ENCODE measurements at regions not wholly inside any gene's neighbourhood (a gene's known extent, or its start where the extent isn't known, plus 50 kb on each side); places are given as distances from the start of the nearest gene placed in this dataset.
A peak's percentile ranks its signal among the peaks of the same experiment; 100 is the strongest.
"Not testable (repeated sequence)": the region's sequence is repeated elsewhere in the genome, so short reads cannot be mapped to it uniquely, and the experiment has no call there.

GRCh38 chr22:49460091-49460490 is 367.6 kb downstream of the BRD1 start:
- no peak for DNase-seq (ENCODE audit: low spot score)

GRCh38 chr22:49458708-49459099 is 369.0 kb downstream of the BRD1 start:
- no peak for DNase-seq (ENCODE audit: low spot score)

- DNase-seq (ENCODE audit: low spot score): no peak
These were observed 369.5 kb downstream of the BRD1 start for GRCh38 chr22:49457946-49458707.

GRCh38 chr22:49457146-49457545 is 370.5 kb downstream of the BRD1 start:
- no peak for DNase-seq (ENCODE audit: low spot score)

- DNase-seq (ENCODE audit: low spot score): no peak
These were observed 372.1 kb downstream of the BRD1 start for GRCh38 chr22:49455595-49455994.

- no peak for DNase-seq (ENCODE audit: low spot score)
These were observed 372.9 kb downstream of the BRD1 start for GRCh38 chr22:49454726-49455125.

- no peak for DNase-seq (ENCODE audit: low spot score)
These were observed 373.9 kb downstream of the BRD1 start for GRCh38 chr22:49453771-49454170.

- DNase-seq (ENCODE audit: low spot score): not testable (repeated sequence)
These were observed 374.7 kb downstream of the BRD1 start for GRCh38 chr22:49453019-49453418.

GRCh38 chr22:49452362-49452946 is 375.2 kb downstream of the BRD1 start:
- DNase-seq (ENCODE audit: low spot score): no peak

- no peak for DNase-seq (ENCODE audit: low spot score)
These were observed 376.4 kb downstream of the BRD1 start for GRCh38 chr22:49451070-49451840.

GRCh38 chr22:49450498-49450897 is 377.2 kb downstream of the BRD1 start:
- DNase-seq (ENCODE audit: low spot score): no peak

- DNase-seq (ENCODE audit: low spot score): no peak
These were observed 377.7 kb downstream of the BRD1 start for GRCh38 chr22:49449811-49450446.

GRCh38 chr22:49449377-49449776 is 378.3 kb downstream of the BRD1 start:
- DNase-seq (ENCODE audit: low spot score): no peak

GRCh38 chr22:49448526-49448925 is 379.1 kb downstream of the BRD1 start:
- peak; percentile 88 for DNase-seq (ENCODE audit: low spot score)

GRCh38 chr22:49447837-49448236 is 379.8 kb downstream of the BRD1 start:
- DNase-seq (ENCODE audit: low spot score): no peak

GRCh38 chr22:49446759-49447710 is 380.6 kb downstream of the BRD1 start:
- DNase-seq (ENCODE audit: low spot score): no peak

GRCh38 chr22:49446145-49446758 is 381.4 kb downstream of the BRD1 start:
- DNase-seq (ENCODE audit: low spot score): no peak

GRCh38 chr22:49444781-49445180 is 382.9 kb downstream of the BRD1 start:
- no peak for DNase-seq (ENCODE audit: low spot score)

GRCh38 chr22:49440931-49441330 is 386.7 kb downstream of the BRD1 start:
- no peak for DNase-seq (ENCODE audit: low spot score)

GRCh38 chr22:49439373-49439772 is 388.3 kb downstream of the BRD1 start:
- no peak for DNase-seq (ENCODE audit: low spot score)

GRCh38 chr22:49437956-49438355 is 389.7 kb downstream of the BRD1 start:
- no peak for DNase-seq (ENCODE audit: low spot score)

All from putamen (tissue), 1 donor.